GM12878 (cell line): ENCODE measurements at regions not wholly inside any gene's neighbourhood (a gene's known extent, or its start where the extent isn't known, plus 50 kb on each side); places are given as distances from the start of the nearest gene placed in this dataset.
"Not testable (repeated sequence)": the region's sequence is repeated elsewhere in the genome, so short reads cannot be mapped to it uniquely, and the experiment has no call there.

Experiments used
- EZH2 ChIP-seq: IDR thresholded peaks from 2 replicates; pipeline ENCODE4 v1.6.1; 2012; ENCODE audit warnings: low read depth, mild to moderate bottlenecking, control low read depth, inconsistent platforms, low read length, borderline replicate concordance; ENCODE audit not compliant: control insufficient read depth
- FOXK2 ChIP-seq: fragments of 450-650 bp; IDR thresholded peaks from 2 replicates; pipeline ENCODE4 v1.6.1; 2017; ENCODE audit warnings: mild to moderate bottlenecking, moderate library complexity
- KLF5 ChIP-seq: fragments of 450-650 bp; IDR thresholded peaks from 2 replicates; pipeline ENCODE4 v1.6.1; 2014; ENCODE audit warnings: mild to moderate bottlenecking; ENCODE audit not compliant: partially characterized antibody
- MXI1 ChIP-seq: fragments of 150-350 bp; IDR thresholded peaks from 2 replicates; pipeline ENCODE4 v1.6.1; 2011; ENCODE audit warnings: low read depth, mild to moderate bottlenecking, inconsistent platforms, low read length, improper control_type of control experiment
- POLR2A ChIP-seq: IDR thresholded peaks from 2 replicates; pipeline ENCODE4 v1.6.1; 2011; ENCODE audit warnings: low read depth, mild to moderate bottlenecking, low read length
- POLR2AphosphoS5 ChIP-seq: IDR thresholded peaks from 2 replicates; pipeline ENCODE4 v1.6.1; 2011; ENCODE audit warnings: mild to moderate bottlenecking, low read length, inconsistent platforms
- TCF12 ChIP-seq: IDR thresholded peaks from 2 replicates; pipeline ENCODE4 v1.6.1; 2011; ENCODE audit warnings: low read depth, mild to moderate bottlenecking, low read length
- ZNF24 ChIP-seq: fragments of 450-650 bp; IDR thresholded peaks from 2 replicates; pipeline ENCODE4 v1.6.1; 2017; ENCODE audit warnings: antibody characterized with exemption, mild to moderate bottlenecking
- TF ChIP-seq, protein P1 (sequence below), 3 experiments: IDR thresholded peaks in 2 of 3; conservative IDR thresholded peaks in 1 of 3; 2 replicates each; pipeline ENCODE4 v1.5.1; 2011; ENCODE audit warnings: low read depth in 3 of 3, low read length in 3 of 3, mild to moderate bottlenecking in 3 of 3, control low read depth in 2 of 3, moderate library complexity in 2 of 3, inconsistent platforms in 1 of 3, mixed read lengths in 1 of 3; ENCODE audit not compliant: control insufficient read depth in 2 of 3, insufficient read depth in 1 of 3; ENCODE audit errors: extremely low read depth in 1 of 3
- TF ChIP-seq, protein P2 (sequence below): fragments of 450-650 bp; IDR thresholded peaks from 2 replicates; pipeline ENCODE4 v1.6.1; 2017; ENCODE audit warnings: borderline replicate concordance

DNA sequence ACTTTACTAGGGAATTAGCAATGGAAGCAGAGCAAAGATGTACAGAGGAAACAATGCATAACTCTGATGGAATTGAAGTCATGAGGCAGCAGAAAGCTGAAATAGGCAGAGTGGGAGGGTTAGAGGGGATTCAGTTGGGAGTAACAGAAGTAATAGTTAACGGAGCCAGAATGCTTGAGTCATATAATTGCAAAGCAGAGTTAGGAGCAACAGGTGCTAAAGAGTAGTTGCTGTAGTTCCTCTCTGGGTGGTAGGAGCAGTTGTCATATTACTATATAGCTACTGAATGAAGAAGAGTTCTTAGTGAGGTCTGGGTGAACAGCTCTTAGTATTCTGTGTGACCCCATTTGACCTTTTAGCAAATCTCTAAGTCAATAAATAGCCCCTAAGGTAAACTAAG lies 592.9 kb upstream of the CHD1 start:
- not testable (repeated sequence) for TF ChIP-seq POLR2AphosphoS5, TCF12, EZH2, KLF5, FOXK2, ZNF24, MXI1, POLR2A
- TF ChIP-seq, protein P1, sequence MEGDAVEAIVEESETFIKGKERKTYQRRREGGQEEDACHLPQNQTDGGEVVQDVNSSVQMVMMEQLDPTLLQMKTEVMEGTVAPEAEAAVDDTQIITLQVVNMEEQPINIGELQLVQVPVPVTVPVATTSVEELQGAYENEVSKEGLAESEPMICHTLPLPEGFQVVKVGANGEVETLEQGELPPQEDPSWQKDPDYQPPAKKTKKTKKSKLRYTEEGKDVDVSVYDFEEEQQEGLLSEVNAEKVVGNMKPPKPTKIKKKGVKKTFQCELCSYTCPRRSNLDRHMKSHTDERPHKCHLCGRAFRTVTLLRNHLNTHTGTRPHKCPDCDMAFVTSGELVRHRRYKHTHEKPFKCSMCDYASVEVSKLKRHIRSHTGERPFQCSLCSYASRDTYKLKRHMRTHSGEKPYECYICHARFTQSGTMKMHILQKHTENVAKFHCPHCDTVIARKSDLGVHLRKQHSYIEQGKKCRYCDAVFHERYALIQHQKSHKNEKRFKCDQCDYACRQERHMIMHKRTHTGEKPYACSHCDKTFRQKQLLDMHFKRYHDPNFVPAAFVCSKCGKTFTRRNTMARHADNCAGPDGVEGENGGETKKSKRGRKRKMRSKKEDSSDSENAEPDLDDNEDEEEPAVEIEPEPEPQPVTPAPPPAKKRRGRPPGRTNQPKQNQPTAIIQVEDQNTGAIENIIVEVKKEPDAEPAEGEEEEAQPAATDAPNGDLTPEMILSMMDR (IDR thresholded peaks at IDR 0.05 in 2 of 3, conservative IDR thresholded peaks at IDR 0.05 in 1 of 3; ENCODE audit: control insufficient read depth in 2 of 3, extremely low read depth in 1 of 3, insufficient read depth in 1 of 3, low read depth in 3 of 3, low read length in 3 of 3), result not testable (repeated sequence)
- TF ChIP-seq, protein P2, sequence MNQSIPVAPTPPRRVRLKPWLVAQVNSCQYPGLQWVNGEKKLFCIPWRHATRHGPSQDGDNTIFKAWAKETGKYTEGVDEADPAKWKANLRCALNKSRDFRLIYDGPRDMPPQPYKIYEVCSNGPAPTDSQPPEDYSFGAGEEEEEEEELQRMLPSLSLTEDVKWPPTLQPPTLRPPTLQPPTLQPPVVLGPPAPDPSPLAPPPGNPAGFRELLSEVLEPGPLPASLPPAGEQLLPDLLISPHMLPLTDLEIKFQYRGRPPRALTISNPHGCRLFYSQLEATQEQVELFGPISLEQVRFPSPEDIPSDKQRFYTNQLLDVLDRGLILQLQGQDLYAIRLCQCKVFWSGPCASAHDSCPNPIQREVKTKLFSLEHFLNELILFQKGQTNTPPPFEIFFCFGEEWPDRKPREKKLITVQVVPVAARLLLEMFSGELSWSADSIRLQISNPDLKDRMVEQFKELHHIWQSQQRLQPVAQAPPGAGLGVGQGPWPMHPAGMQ, result not testable (repeated sequence)
